ENCODE measurements at regions not wholly inside any gene's neighbourhood (a gene's known extent, or its start where the extent isn't known, plus 50 kb on each side); places are given as distances from the start of the nearest gene placed in this dataset.

DNA sequence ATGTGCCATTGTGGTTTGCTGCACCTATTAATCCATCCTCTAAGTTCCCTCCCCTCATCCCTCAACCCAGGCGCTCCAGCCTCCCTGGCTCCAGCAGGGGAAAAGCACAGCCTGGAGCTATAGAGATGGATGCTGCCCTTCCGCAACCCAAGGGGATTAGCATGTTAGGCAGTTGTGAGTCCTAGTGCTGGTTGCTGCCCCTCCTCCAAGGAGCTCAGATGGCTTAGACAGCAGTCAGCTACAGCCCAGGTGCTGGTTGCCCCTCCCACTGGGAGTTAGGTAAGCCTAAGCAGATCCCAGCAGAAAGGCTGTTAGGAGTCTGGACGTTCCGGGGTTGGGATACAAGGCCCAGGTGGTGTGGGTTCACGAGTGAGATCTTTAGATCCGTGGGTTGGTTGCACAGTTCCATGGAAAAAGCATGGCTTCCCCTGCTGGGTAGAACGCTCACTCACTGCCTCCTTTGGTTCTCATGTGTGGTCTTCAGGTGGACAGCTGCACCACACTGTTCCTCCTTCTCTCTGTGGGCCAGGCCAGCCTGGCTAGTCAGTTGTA is 446.1 kb downstream of the ZNF804A start:
- intact Hi-C loops (cut with DNase I; ENCODE audit: low total_unique reads) = no loop called here
- H3K27ac ChIP-seq = no peak overlapping the region
- no peak overlapping the region for H3K4me3 ChIP-seq
- TF ChIP-seq POLR2A (IDR thresholded peaks at IDR 0.05) = no peak
- no peak for TF ChIP-seq POLR2AphosphoS5 (IDR thresholded peaks at IDR 0.05)
- TF ChIP-seq, protein P1, sequence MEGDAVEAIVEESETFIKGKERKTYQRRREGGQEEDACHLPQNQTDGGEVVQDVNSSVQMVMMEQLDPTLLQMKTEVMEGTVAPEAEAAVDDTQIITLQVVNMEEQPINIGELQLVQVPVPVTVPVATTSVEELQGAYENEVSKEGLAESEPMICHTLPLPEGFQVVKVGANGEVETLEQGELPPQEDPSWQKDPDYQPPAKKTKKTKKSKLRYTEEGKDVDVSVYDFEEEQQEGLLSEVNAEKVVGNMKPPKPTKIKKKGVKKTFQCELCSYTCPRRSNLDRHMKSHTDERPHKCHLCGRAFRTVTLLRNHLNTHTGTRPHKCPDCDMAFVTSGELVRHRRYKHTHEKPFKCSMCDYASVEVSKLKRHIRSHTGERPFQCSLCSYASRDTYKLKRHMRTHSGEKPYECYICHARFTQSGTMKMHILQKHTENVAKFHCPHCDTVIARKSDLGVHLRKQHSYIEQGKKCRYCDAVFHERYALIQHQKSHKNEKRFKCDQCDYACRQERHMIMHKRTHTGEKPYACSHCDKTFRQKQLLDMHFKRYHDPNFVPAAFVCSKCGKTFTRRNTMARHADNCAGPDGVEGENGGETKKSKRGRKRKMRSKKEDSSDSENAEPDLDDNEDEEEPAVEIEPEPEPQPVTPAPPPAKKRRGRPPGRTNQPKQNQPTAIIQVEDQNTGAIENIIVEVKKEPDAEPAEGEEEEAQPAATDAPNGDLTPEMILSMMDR (IDR thresholded peaks at IDR 0.05) = no peak
- H3K4me1 ChIP-seq = no peaks in the 10 kb centered on the region
- no peaks in the 10 kb centered on the region for H3K36me3 ChIP-seq
- no peak for DNase-seq (ENCODE audit: low spot score in 2 of 2)
- no peaks in the 10 kb centered on the region for H3K27me3 ChIP-seq
- peaks cover 5 to 11% of the 10 kb centered on the region in 2 donors for H3K9me3 ChIP-seq

DNA sequence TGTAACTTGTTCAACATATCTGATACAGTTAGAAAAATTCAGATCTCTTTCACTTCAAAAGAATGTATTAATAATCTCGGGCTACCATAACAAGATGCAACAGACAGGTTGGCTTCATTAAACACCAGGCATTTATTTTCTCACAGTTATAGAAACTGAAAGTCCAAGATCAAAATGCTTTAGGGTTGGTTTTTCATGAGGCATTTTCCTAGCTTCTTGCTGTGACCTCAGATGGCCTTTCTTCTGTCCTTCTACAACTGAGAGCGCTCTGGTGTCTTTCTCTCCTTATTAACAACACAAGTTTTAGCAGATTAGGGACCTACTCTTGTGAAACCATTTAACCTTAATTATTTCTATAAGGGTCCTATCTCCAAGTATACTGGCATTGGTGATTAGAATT is 452.5 kb downstream of the ZNF804A start:
- intact Hi-C loops (cut with DNase I; ENCODE audit: low total_unique reads) = no loop called here
- TF ChIP-seq POLR2AphosphoS5 (IDR thresholded peaks at IDR 0.05) (no peak), POLR2A (IDR thresholded peaks at IDR 0.05) (no peak)
- TF ChIP-seq, protein P1 (IDR thresholded peaks at IDR 0.05) = no peak
- Histone ChIP-seq H3K4me3 (no peak overlapping the region), H3K27ac (no peak overlapping the region), H3K27me3 (no peaks in the 10 kb centered on the region), H3K9me3 (no peaks in the 10 kb centered on the region), H3K4me1 (no peaks in the 10 kb centered on the region), H3K36me3 (no peaks in the 10 kb centered on the region)
- DNase-seq (ENCODE audit: low spot score in 2 of 2) = no peak

DNA sequence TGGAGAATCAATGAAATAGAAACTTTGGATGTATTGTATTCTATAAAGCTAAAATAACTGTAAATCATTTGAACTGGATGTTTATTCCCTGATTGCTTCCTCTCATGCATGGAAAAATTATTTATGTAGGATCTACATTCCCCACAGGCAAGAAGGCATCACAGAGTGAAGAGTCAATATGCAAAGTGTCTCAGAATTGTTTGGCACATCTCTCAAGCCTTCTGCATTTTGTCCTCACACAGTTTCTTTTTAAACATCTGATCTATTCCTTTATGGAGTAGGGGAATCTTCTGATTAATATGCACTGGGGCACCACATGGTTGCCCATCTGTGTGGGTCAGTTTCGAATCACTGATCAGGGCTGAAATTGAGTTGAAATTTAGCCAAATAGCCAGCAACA is 465.4 kb downstream of the ZNF804A start:
- Histone ChIP-seq H3K4me1 (no peaks in the 10 kb centered on the region), H3K36me3 (no peaks in the 10 kb centered on the region), H3K27me3 (no peaks in the 10 kb centered on the region), H3K4me3 (no peak overlapping the region), H3K27ac (no peak overlapping the region), H3K9me3 (no peaks in the 10 kb centered on the region)
- TF ChIP-seq, protein P1 (IDR thresholded peaks at IDR 0.05) = no peak
- TF ChIP-seq POLR2AphosphoS5 (IDR thresholded peaks at IDR 0.05) (no peak), POLR2A (IDR thresholded peaks at IDR 0.05) (no peak)
- intact Hi-C loops (cut with DNase I; ENCODE audit: low total_unique reads) = no loop called here
- no peak for DNase-seq (ENCODE audit: low spot score in 2 of 2)

DNA sequence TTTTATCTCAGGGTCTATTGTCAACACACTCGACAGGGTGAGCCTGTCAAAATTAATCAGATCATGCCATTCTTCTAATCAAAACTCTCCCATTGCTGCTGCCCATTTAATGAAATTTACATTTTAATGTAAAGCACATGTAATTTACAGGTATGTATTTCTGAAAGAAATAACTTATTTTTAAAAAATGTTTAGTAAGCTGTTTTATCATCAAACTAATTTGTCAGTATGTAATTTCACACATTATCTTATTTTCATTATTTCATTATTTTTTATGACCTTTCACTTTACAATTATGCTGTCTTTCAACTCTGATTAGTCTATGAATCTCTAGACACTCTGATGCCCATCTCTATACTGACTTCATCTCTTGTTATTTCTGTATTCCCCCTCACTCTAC is 467.8 kb downstream of the ZNF804A start:
- Histone ChIP-seq H3K27ac (no peak overlapping the region), H3K4me3 (no peak overlapping the region), H3K9me3 (no peaks in the 10 kb centered on the region), H3K36me3 (no peaks in the 10 kb centered on the region), H3K27me3 (no peaks in the 10 kb centered on the region), H3K4me1 (no peaks in the 10 kb centered on the region)
- no peak for TF ChIP-seq POLR2AphosphoS5 (IDR thresholded peaks at IDR 0.05)
- TF ChIP-seq, protein P1 (IDR thresholded peaks at IDR 0.05) = no peak
- TF ChIP-seq POLR2A (IDR thresholded peaks at IDR 0.05) = no peak
- intact Hi-C loops (cut with DNase I; ENCODE audit: low total_unique reads) = no loop called here
- DNase-seq (ENCODE audit: low spot score in 2 of 2) = no peak

DNA sequence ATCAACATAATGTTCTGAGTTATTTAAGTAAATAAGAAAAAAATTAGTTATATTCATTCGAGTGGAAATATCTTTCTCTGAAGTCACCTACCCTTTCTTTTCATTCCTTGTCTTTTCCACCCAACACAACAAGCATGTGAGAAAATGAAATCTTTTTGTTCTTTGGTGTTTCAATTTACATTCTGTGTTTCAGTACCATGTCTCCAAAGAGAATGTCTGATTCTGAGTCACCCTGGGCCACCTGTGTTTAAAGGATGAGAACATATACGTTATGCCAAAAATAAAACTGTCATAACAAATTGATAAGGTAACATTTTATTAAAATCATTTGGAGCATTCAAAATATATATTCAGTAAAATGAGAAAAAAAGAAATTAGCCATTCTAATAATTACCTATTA is 470.8 kb downstream of the ZNF804A start:
- no peak for TF ChIP-seq POLR2A (IDR thresholded peaks at IDR 0.05)
- TF ChIP-seq POLR2AphosphoS5 (IDR thresholded peaks at IDR 0.05) = no peak
- TF ChIP-seq, protein P1 (IDR thresholded peaks at IDR 0.05) = no peak
- H3K4me1 ChIP-seq = no peaks in the 10 kb centered on the region
- DNase-seq (ENCODE audit: low spot score in 2 of 2) = no peak
- H3K27ac ChIP-seq = no peak overlapping the region
- H3K27me3 ChIP-seq = no peaks in the 10 kb centered on the region
- no peaks in the 10 kb centered on the region for H3K9me3 ChIP-seq
- H3K36me3 ChIP-seq = no peaks in the 10 kb centered on the region
- intact Hi-C loops (cut with DNase I; ENCODE audit: low total_unique reads) = no loop called here
- no peak overlapping the region for H3K4me3 ChIP-seq
